GM18951 (cell line): ENCODE measurements at regions not wholly inside any gene's neighbourhood (a gene's known extent, or its start where the extent isn't known, plus 50 kb on each side); places are given as distances from the start of the nearest gene placed in this dataset.
"Not testable (repeated sequence)": the region's sequence is repeated elsewhere in the genome, so short reads cannot be mapped to it uniquely, and the experiment has no call there.

Source experiments
- POLR2A ChIP-seq: IDR thresholded peaks from 4 replicates; pipeline ENCODE4 v1.6.1; 2011; ENCODE audit warnings: mild to moderate bottlenecking; ENCODE audit not compliant: insufficient read length, insufficient read depth; ENCODE audit errors: extremely low read depth
- in situ Hi-C: fragments of 300-500 bp; cut with MboI; formaldehyde crosslinking; loops from one replicate; pipeline ENCODE4 v1.12.0; 2022; ENCODE audit warnings: low sequenced_read_pairs, mixed read lengths, inconsistent platforms; ENCODE audit not compliant: unreplicated experiment

GRCh38 chr11:80973786-80974185, 1533.0 kb upstream of the TENM4 start:
- no peak for TF ChIP-seq POLR2A
- in situ Hi-C loops = no loop called here

- TF ChIP-seq POLR2A = no peak
- in situ Hi-C loops = no loop called here
Measured at GRCh38 chr11:80970037-80970436, 1529.2 kb upstream of the TENM4 start.

DNA sequence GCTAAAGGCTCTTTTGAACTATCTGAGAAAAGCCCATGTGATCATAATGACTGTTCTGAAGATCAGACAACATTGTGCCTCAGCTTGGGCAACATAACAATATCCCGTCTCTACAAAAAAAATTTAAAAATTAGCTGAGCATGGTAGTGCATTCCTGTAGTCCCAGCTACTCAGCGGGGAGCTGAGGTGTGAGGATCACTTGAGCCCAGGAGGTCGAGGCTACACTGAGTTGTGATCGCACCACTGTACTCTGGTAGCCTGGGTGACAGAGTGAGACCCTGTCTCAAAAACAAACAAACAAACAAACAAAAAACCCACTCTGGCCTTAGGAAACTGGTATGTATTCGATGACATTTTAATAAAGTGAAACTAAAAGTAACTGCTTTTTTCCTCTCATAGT, 1526.8 kb upstream of the TENM4 start:
- TF ChIP-seq POLR2A = no peak
- in situ Hi-C loops = no loop called here

- no peak for TF ChIP-seq POLR2A
- in situ Hi-C loops = no loop called here
Measured at GRCh38 chr11:80960381-80961029, 1519.7 kb upstream of the TENM4 start.

DNA sequence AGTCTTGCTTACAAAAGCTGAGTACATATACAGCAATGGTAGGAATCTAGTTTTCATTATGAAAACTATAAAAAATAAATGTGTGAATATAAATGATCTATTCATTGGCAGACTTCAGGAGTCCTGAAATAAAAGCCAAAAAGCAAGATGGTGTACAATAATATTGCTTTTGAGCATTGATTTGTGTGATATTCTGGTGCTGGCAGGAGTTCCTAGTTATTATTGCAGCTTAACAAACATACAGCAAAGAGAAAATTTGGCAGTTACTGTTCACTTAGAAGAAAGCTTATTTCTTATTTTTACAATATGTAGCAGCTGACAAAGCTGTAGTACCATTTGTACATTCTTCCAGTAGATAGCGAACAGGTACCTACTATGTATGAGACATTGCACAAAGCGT, 1518.9 kb upstream of the TENM4 start:
- no peak for TF ChIP-seq POLR2A
- in situ Hi-C loops = no loop called here

DNA sequence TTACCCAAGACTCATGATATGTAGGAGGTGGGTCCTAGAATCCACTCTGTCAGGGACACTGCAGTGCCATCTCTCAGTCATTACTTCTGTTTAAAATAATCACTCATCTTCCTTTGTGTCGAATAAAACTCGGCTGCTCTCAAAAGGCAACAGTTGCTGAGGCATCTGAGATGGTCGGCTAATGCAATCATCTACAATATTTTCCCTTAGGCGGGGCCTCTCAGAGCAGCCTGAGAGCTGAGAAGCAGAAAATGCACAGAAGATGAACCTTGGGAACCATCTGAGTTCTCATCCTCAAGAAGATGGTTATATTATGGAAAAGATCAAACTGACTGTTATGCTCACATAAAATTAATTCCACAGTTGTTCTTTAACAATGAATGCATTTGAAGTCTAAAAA, 1518.2 kb upstream of the TENM4 start:
- TF ChIP-seq POLR2A = no peak

DNA sequence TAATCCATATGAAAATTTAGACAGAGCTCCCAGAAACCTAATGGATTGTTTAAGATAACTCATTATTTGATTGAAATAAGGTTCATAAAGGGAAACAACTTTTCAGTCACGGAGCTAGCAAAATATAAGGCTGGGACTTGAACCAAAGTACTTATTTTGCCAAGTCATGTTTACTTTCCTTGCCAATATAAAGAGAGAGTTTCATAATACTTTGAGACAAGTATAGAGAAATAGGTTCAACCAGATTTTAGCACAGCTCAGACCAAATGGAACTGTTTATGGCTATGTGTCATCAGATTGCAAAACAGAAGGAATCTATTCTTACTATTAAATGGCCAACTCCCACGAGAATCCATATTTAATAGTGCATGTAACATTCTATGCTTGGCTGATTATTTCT, 1517.5 kb upstream of the TENM4 start:
- in situ Hi-C loops = no loop called here
- no peak for TF ChIP-seq POLR2A

More for the DNA sequence above, 1518.2 kb upstream of the TENM4 start:
- in situ Hi-C loops = no loop called here

DNA sequence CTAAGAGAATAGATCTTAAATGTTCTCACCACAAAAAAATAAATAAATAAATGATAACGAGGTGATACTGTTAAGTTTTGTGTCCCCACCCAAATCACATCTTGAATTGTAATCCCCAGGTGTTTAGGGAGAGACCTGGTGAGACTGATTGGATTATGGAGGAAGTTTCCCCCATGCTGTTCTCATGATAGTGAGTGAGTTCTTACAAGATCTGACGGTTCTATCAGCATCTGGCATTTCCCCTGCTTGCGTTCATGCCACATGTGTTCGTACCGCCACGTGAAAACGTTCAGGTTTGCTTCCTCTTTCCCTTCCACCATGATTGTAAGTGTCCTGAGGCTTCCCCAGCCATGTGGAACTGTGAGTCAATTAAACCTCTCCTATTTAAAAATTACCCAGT, 1514.8 kb upstream of the TENM4 start:
- no peak for TF ChIP-seq POLR2A
- in situ Hi-C loops = no loop called here

DNA sequence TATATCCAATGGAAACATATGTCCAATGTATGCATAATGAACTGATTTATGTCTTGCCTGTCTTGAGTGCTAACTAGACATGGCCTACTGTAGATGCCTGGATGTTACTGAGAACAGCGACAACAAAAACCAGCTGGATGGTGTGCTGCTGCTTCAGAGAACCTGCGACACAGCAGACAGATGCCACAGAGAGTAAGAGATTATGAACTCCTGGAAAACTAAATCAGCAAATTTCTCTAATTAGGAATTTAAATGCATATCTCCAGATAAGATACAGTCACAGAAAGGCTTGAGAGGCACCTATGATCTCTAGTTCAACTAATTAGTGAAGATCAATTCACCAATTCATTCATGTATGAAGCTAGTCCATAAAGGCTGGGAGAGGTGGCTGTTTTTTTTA, 1508.0 kb upstream of the TENM4 start:
- no peak for TF ChIP-seq POLR2A
- in situ Hi-C loops = no loop called here

- no peak for TF ChIP-seq POLR2A
- in situ Hi-C loops = no loop called here
Measured at GRCh38 chr11:80944758-80945157, 1503.9 kb upstream of the TENM4 start.

- in situ Hi-C loops = no loop called here
- no peak for TF ChIP-seq POLR2A
Measured at GRCh38 chr11:80943226-80943625, 1502.4 kb upstream of the TENM4 start.

DNA sequence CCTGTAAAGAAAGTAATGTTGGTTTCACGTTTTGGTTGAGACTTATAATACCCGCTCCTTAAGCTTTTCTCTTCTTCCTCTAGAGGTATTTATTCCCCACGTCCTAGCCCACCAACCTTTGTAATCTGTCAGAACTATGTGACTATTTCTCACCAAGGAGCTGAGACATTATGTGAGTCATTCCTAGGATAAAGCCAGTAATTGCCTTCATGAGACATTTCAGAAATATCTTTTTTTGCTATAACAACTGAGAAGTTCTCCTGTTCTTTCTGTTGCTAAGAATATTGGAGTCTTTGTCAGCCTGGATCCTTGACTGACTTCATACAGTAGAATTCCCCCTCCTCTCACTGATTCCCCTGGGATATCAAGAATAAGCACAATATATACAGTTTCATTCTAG, 1497.0 kb upstream of the TENM4 start:
- TF ChIP-seq POLR2A = no peak
- in situ Hi-C loops = no loop called here

DNA sequence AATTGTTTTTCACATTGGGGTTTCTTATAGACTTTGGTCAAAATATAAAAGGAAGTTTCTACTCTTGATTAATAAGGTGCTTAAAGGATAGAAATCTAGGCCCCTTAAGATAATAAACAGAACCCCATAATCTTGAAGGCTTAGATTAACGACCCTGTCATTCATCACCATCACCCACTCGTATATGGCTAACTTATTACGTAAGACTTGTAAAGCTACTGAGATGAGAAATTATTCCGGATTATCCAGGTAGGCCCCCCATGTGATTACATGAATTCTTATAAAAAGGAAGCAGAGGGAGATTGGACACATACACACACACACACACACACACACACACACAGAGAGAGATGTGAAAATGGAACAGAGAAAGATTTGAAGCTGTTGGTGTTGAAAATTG, 1489.2 kb upstream of the TENM4 start:
- in situ Hi-C loops = no loop called here
- no peak for TF ChIP-seq POLR2A

GRCh38 chr11:80929031-80929805, 1488.4 kb upstream of the TENM4 start:
- in situ Hi-C loops = no loop called here

GRCh38 chr11:80925321-80925720, 1484.5 kb upstream of the TENM4 start:
- no peak for TF ChIP-seq POLR2A

More at GRCh38 chr11:80929031-80929805, 1488.4 kb upstream of the TENM4 start:
- no peak for TF ChIP-seq POLR2A

DNA sequence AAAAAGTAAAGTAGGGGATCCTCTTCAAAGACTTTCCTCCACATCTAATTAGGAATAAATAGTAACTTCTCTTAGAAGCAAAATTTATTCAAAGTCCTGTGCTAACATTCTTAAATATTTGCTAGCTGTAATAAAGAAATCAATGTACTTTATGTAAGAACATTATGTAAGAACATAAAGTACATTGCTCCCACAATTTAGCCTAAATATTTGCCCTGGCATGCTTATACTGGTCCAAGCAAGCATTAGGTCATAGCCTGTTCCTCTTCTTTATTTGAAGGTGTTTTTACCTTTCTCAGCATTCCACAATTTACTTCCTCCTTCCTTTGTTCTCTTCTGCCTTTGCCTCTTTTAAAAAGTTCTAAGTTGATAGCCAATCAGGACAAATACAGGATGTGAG, 1480.5 kb upstream of the TENM4 start:
- in situ Hi-C loops = not testable (repeated sequence)

More at GRCh38 chr11:80925321-80925720, 1484.5 kb upstream of the TENM4 start:
- in situ Hi-C loops = no loop called here
